SK-N-MC (cell line): ENCODE measurements at regions not wholly inside any gene's neighbourhood (a gene's known extent, or its start where the extent isn't known, plus 50 kb on each side); places are given as distances from the start of the nearest gene placed in this dataset.

ENCODE experiments used
- EZH2 ChIP-seq: fragments of 200-600 bp; sonication (generic); IDR thresholded peaks from one replicate; pipeline ENCODE4 v1.6.1; 2017; ENCODE audit warnings: antibody characterized with exemption
- FOXP2 ChIP-seq: optimal IDR thresholded peaks from 2 replicates; pipeline ENCODE3; 2011; ENCODE audit warnings: mild to moderate bottlenecking, moderate library complexity; ENCODE audit not compliant: insufficient read depth; ENCODE audit errors: extremely low read length, control extremely low read depth
- POLR2AphosphoS5 ChIP-seq: IDR thresholded peaks from 2 replicates; pipeline ENCODE4 v1.6.1; 2012; ENCODE audit warnings: mild to moderate bottlenecking, low read depth, low read length, borderline replicate concordance

- TF ChIP-seq POLR2AphosphoS5: no peak
- no peak for TF ChIP-seq EZH2
- no peak for TF ChIP-seq FOXP2
Measured at GRCh38 chr1:212512816-212513559, 80.3 kb downstream of the NENF start.
